Heart left ventricle (tissue), 16 donors: ENCODE measurements at regions not wholly inside any gene's neighbourhood (a gene's known extent, or its start where the extent isn't known, plus 50 kb on each side); places are given as distances from the start of the nearest gene placed in this dataset.
"Not testable (repeated sequence)": the region's sequence is repeated elsewhere in the genome, so short reads cannot be mapped to it uniquely, and the experiment has no call there.

Experiments
- ATAC-seq, 4 donors: fragments of 200-7000 bp; cut with Tn5 transposase; one replicate each; pipeline ENCODE4 v1.9.1; 2020 to 2022; ENCODE audit warnings: moderate library complexity in 4 of 4, mild to moderate bottlenecking in 3 of 4, moderate number of reproducible peaks in 1 of 4
- DNase-seq, 5 donors: peaks; one replicate each; pipeline ENCODE4 v3.0.0-alpha.2; 2020
- H3K27ac ChIP-seq, 12 donors: fragments of 200-600 bp; sonication (generic) in 4 of 12; one replicate each; pipeline versions ENCODE4 v1.5.0 to v1.8.0; 2016 to 2022; ENCODE audit warnings: mild to moderate bottlenecking in 2 of 12
- H3K27me3 ChIP-seq, 9 donors: fragments of 200-600 bp; sonication (generic) in 2 of 9; one replicate each; pipeline versions ENCODE4 v1.5.1 to v1.8.0; 2016 to 2022; ENCODE audit warnings: mild to moderate bottlenecking in 3 of 9
- H3K36me3 ChIP-seq, 9 donors: fragments of 200-600 bp; sonication (generic) in 2 of 9; one replicate each; pipeline versions ENCODE4 v1.5.0 to v1.8.0; 2018 to 2022; ENCODE audit warnings: mild to moderate bottlenecking in 2 of 9
- H3K4me1 ChIP-seq, 12 donors: fragments of 200-600 bp; sonication (generic) in 4 of 12; one replicate each; pipeline versions ENCODE4 v1.5.0 to v1.8.0; 2016 to 2022; ENCODE audit warnings: mild to moderate bottlenecking in 3 of 12
- H3K4me3 ChIP-seq, 12 donors: fragments of 200-600 bp; sonication (generic) in 4 of 12; one replicate each; pipeline versions ENCODE4 v1.5.0 to v1.8.0; 2017 to 2022; ENCODE audit warnings: mild to moderate bottlenecking in 9 of 12, moderate library complexity in 4 of 12
- H3K9me3 ChIP-seq, 12 donors: fragments of 200-600 bp; sonication (generic) in 4 of 12; one replicate each; pipeline versions ENCODE4 v1.5.0 to v1.8.0; 2016 to 2022; ENCODE audit warnings: mild to moderate bottlenecking in 1 of 12
- POLR2A ChIP-seq, 2 donors: fragments of 450-650 bp; IDR thresholded peaks; one replicate each; pipeline ENCODE4 v1.6.1; 2017; ENCODE audit warnings: antibody characterized with exemption in 2 of 2, mild to moderate bottlenecking in 2 of 2, moderate library complexity in 2 of 2
- WGBS, 4 donors: extraction: QIAGEN DNeasy Blood & Tissue Kit in 2 of 4; methylation state at CpG; one replicate each; pipeline versions ENCODE4 v1.1.5 to v1.1.7; 2013 to 2018; 5-methylcytosine and 5-hydroxymethylcytosine counted together
- intact Hi-C, 10 donors: fragments of 100-400 bp; cut with DNase I; formaldehyde crosslinking; loops; one replicate each; pipeline versions ENCODE4 v1.11.1 to v1.14.2; 2022
- TF ChIP-seq, protein P1 (sequence below), 12 donors: fragments of 200-600 bp; sonication (generic) in 4 of 12; IDR thresholded peaks; one replicate each; pipeline versions ENCODE4 v1.5.0 to v1.8.0; 2018 to 2022; ENCODE audit warnings: antibody characterized with exemption in 12 of 12, mild to moderate bottlenecking in 5 of 12
- donor health status: ischemic (EF 13 %, LVEDD 7.1; RV severe dilation, severe dysfunction).
- donor health status: healthy with polysubstance abuse.
- donor health status: DM: no; HTN: yes; CAD: no.
- donor health status: DM: no; HTN: no; CAD: no.
- donor health status: ischemic (EF 25% LVEDD 6.9; RV normal size, moderate dysfunction).
- donor health status: ischemic (EF 25% LVEDD 5.7; RV mildly dilated, moderate dysfunction).
- donor health status: healthy.
- donor health status: DM: yes; HTN: yes; CAD: no.
- donor health status: ischemic (EF 35%, LVEDD 5.7; RV mildly dilated, moderate dysfunction).
- donor health status: nonischemic (EF 11% LVEDD 7.7; RV severe dilation, severe dysfunction).
- donor health status: DM: yes; HTN: yes; CAD: no.
- donor health status: PGD.
- donor health status: ischemic (EF 29% LVEDD 5.4; RV normal size, mild dysfunction).
- donor health status: nonischemic (EF 23%, LVEDD 6.1; RV moderate dilation, normal function).

- Histone ChIP-seq H3K9me3 (no peaks in the 10 kb centered on the region), H3K4me3 (no peak overlapping the region), H3K27me3 (no peaks in the 10 kb centered on the region), H3K36me3 (no peaks in the 10 kb centered on the region), H3K4me1 (no peaks in the 10 kb centered on the region), H3K27ac (no peak overlapping the region)
- TF ChIP-seq, protein P1, sequence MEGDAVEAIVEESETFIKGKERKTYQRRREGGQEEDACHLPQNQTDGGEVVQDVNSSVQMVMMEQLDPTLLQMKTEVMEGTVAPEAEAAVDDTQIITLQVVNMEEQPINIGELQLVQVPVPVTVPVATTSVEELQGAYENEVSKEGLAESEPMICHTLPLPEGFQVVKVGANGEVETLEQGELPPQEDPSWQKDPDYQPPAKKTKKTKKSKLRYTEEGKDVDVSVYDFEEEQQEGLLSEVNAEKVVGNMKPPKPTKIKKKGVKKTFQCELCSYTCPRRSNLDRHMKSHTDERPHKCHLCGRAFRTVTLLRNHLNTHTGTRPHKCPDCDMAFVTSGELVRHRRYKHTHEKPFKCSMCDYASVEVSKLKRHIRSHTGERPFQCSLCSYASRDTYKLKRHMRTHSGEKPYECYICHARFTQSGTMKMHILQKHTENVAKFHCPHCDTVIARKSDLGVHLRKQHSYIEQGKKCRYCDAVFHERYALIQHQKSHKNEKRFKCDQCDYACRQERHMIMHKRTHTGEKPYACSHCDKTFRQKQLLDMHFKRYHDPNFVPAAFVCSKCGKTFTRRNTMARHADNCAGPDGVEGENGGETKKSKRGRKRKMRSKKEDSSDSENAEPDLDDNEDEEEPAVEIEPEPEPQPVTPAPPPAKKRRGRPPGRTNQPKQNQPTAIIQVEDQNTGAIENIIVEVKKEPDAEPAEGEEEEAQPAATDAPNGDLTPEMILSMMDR (IDR thresholded peaks at IDR 0.05) = no peak
- TF ChIP-seq POLR2A (IDR thresholded peaks at IDR 0.05) = no peak
- intact Hi-C loops = no loop called here
- ATAC-seq = no peak
- 75 to 82% methylated on average over 5 of the region's 5 CpGs; no CpG with 5 or more reads in 2 of the 4 donors for WGBS, 4 donors
- DNase-seq = no peak
Observed at GRCh38 chrY:12310832-12311231, 390.2 kb upstream of the USP9Y start.

DNA sequence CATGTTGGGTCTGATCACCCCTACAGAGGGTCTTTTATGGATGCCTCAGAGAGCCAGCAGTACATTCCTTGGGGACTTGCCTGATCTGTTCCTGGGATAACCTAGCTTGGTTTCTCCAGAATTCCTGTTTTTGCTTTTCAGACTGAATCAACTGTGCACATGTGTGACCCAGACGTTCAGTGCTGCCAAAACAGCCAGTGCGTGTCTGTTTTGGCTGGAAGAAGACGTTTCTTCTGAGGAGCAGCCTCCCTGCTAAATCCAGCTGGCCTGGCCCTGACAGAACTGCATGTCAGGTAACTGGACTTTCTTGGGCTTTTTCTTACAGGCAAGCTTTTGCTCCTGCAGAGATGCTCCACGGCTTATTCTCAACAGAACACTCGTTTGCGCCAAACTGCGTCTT is 373.3 kb upstream of the USP9Y start:
- DNase-seq (peak in 1 of 5 donors; percentile 6), ATAC-seq (no peak)
- no peaks in the 10 kb centered on the region for H3K4me1 ChIP-seq
- 65 to 75% methylated on average over 7 of the region's 7 CpGs; no CpG with 5 or more reads in 2 of the 4 donors for WGBS, 4 donors
- intact Hi-C loops = no loop called here
- H3K27ac ChIP-seq = no peak overlapping the region
- H3K9me3 ChIP-seq = no peaks in the 10 kb centered on the region
- no peaks in the 10 kb centered on the region for H3K36me3 ChIP-seq
- no peak for TF ChIP-seq POLR2A (IDR thresholded peaks at IDR 0.05)
- TF ChIP-seq, protein P1 (IDR thresholded peaks at IDR 0.05) = no peak
- H3K4me3 ChIP-seq = no peak overlapping the region
- no peaks in the 10 kb centered on the region for H3K27me3 ChIP-seq

DNA sequence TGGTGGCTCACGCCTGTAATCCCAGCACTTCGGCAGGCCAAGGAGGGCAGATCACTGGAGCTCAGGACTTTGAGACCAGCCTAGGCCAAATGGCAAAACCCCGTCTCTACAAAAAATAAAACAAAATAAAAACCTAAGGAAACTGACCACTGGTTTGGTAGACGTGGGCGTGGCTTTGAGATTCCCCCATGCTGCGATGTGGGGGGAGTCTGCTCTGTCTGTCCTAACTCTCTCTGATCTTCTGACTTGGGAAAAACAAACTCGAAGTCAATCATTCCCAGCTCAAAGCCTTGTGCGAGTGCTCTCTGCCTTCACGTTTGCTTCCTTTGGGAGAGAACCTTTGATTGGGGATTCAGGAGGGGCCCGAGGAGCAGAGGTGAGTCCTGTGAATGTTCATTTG is 369.1 kb upstream of the USP9Y start:
- H3K4me3 ChIP-seq, H3K9me3 ChIP-seq, H3K4me1 ChIP-seq, H3K27me3 ChIP-seq, H3K27ac ChIP-seq, DNase-seq, H3K36me3 ChIP-seq, ATAC-seq, intact Hi-C loops: not testable (repeated sequence)
- WGBS, 4 donors = 79 to 85% methylated on average over 8 to 9 of the region's 10 CpGs; no CpG with 5 or more reads in 2 of the 4 donors

DNA sequence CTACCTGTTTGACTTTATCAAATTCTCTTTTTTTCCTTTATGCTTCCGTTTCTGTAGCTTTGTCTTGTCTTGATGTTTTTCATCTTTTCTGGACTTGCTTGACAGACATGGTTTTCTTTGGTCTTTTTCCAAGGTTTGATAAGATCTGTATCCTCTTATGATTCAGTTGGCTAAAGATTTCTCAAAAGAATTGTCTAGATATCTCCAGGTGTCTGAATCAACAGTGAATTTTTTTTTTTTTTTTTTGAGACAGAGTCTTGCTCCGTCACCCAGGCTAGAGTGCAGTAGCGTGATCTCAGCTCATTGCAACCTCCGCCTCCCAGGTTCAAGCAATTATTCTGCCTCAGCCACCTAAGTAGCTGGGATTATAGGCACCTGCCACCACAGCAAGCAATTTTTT is 357.8 kb upstream of the USP9Y start:
- 77 to 83% methylated on average over 4 of the region's 4 CpGs; no CpG with 5 or more reads in 2 of the 4 donors for WGBS, 4 donors

DNA sequence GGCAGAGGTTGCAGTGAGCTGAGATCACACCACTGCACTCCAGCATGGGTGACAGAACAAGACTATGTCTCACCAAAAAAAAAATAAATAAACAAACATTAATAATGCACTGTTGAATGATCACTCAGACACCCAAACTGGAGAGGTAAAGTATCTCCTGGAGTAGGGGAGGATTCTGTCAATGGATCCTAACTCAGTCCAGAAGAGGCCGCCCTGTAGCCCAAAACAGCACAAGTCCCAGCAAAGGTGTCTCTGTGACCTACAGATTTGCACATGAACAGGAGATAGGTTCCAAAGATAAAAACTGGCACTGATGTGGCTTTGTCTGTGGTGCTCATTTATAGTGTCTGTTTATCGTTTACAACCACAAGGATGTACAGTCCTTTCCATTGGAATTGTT is 352.9 kb upstream of the USP9Y start:
- no peaks in the 10 kb centered on the region for H3K27me3 ChIP-seq
- WGBS, 4 donors = 64 to 74% methylated on average over 2 of the region's 2 CpGs; no CpG with 5 or more reads in 2 of the 4 donors
- ATAC-seq (no peak), DNase-seq (no peak)
- no peak overlapping the region for H3K4me3 ChIP-seq
- intact Hi-C loops = no loop called here
- H3K27ac ChIP-seq = no peak overlapping the region
- H3K4me1 ChIP-seq = no peaks in the 10 kb centered on the region
- no peaks in the 10 kb centered on the region for H3K36me3 ChIP-seq
- TF ChIP-seq POLR2A (IDR thresholded peaks at IDR 0.05) = no peak
- TF ChIP-seq, protein P1 (IDR thresholded peaks at IDR 0.05) = no peak
- no peaks in the 10 kb centered on the region for H3K9me3 ChIP-seq

More for the DNA sequence above, 357.8 kb upstream of the USP9Y start:
- H3K27me3 ChIP-seq = no peaks in the 10 kb centered on the region
- no peak overlapping the region for H3K27ac ChIP-seq
- ATAC-seq = no peak
- no peaks in the 10 kb centered on the region for H3K4me1 ChIP-seq
- no peaks in the 10 kb centered on the region for H3K9me3 ChIP-seq
- intact Hi-C loops = no loop called here
- H3K36me3 ChIP-seq = no peaks in the 10 kb centered on the region
- DNase-seq = no peak
- no peak for TF ChIP-seq POLR2A (IDR thresholded peaks at IDR 0.05)
- TF ChIP-seq, protein P1 (IDR thresholded peaks at IDR 0.05) = no peak
- no peak overlapping the region for H3K4me3 ChIP-seq
